Progenitor cell of endocrine pancreas (in vitro differentiated cells): ENCODE measurements at regions not wholly inside any gene's neighbourhood (a gene's known extent, or its start where the extent isn't known, plus 50 kb on each side); places are given as distances from the start of the nearest gene placed in this dataset.

Source experiments
- DNase-seq: peaks from one replicate; pipeline ENCODE4 v3.0.0; 2021; ENCODE audit warnings: low spot score; ENCODE audit not compliant: unreplicated experiment
- H3K27ac Mint-ChIP-seq: 2 replicates; pipeline ENCODE4 v1.8.0; 2021; ENCODE audit warnings: mild to moderate bottlenecking, moderate library complexity, mixed read lengths
- H3K27me3 Mint-ChIP-seq: 2 replicates; pipeline ENCODE4 v1.8.0; 2021; ENCODE audit warnings: mixed read lengths
- H3K36me3 Mint-ChIP-seq: 2 replicates; pipeline ENCODE4 v1.8.0; 2022; ENCODE audit warnings: mixed read lengths; ENCODE audit not compliant: insufficient read depth
- H3K4me1 Mint-ChIP-seq: 2 replicates; pipeline ENCODE4 v1.8.0; 2021; ENCODE audit warnings: low read depth, mixed read lengths
- H3K4me3 Mint-ChIP-seq: 2 replicates; pipeline ENCODE4 v1.8.0; 2021; ENCODE audit warnings: low read depth, mild to moderate bottlenecking, moderate library complexity, mixed read lengths
- H3K9me3 Mint-ChIP-seq: 2 replicates; pipeline ENCODE4 v1.8.0; 2021; ENCODE audit warnings: low read depth, mixed read lengths
- TF ChIP-seq, protein P1 (sequence below): fragments of 200-600 bp; sonication (generic); IDR thresholded peaks from one replicate; pipeline ENCODE4 v1.5.0; 2021; ENCODE audit warnings: antibody characterized with exemption, mild to moderate bottlenecking; ENCODE audit not compliant: unreplicated experiment

DNA sequence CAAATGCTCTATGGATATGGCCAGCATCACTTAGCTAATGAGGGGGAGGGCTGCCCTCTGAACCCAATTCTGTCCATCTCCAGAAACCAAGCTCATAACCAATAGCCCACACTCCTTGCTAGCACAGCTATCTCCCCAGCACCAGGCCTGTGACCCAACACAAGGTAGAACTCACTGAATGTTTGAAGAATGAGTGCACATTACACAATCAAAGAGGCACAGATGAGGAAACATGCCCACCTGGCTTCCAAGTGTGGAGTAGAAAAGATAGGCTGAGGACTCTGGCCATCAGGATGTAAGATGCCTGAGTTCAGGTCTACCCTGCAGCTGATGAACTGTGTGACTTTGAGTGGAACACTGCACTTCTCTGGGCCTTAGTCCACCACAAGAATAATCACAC is 268.4 kb downstream of the BCL11B start:
- Mint-ChIP-seq H3K9me3 (no peaks in the 10 kb centered on the region), H3K4me1 (peaks cover 7% of the 10 kb centered on the region), H3K36me3 (no peaks in the 10 kb centered on the region), H3K27ac (no peak overlapping the region), H3K4me3 (no peak overlapping the region), H3K27me3 (peaks cover 4% of the 10 kb centered on the region)
- DNase-seq = no peak
- TF ChIP-seq, protein P1, sequence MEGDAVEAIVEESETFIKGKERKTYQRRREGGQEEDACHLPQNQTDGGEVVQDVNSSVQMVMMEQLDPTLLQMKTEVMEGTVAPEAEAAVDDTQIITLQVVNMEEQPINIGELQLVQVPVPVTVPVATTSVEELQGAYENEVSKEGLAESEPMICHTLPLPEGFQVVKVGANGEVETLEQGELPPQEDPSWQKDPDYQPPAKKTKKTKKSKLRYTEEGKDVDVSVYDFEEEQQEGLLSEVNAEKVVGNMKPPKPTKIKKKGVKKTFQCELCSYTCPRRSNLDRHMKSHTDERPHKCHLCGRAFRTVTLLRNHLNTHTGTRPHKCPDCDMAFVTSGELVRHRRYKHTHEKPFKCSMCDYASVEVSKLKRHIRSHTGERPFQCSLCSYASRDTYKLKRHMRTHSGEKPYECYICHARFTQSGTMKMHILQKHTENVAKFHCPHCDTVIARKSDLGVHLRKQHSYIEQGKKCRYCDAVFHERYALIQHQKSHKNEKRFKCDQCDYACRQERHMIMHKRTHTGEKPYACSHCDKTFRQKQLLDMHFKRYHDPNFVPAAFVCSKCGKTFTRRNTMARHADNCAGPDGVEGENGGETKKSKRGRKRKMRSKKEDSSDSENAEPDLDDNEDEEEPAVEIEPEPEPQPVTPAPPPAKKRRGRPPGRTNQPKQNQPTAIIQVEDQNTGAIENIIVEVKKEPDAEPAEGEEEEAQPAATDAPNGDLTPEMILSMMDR = no peak

DNA sequence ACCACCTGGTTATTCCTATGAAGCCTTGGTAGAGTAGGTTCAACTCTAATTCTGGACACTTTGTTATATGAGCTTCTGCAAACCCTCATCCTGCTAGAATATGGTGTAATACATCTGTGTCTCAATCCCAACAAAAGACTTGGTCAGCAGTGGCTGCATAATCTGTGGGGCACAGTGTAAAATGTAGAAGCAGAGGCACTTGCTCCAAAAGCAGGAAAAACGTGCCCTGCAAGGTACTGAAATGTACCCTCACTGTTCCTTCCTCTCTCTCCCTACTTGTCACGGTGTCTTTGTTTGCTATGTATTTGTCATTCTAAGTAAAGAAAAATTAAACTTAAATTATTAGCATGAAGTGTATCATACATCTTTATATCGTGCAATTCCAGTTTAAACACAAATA is 267.9 kb downstream of the BCL11B start:
- H3K4me3 Mint-ChIP-seq = no peak overlapping the region
- TF ChIP-seq, protein P1 = no peak
- peaks cover 10% of the 10 kb centered on the region for H3K4me1 Mint-ChIP-seq
- H3K27me3 Mint-ChIP-seq = peaks cover 4% of the 10 kb centered on the region
- H3K27ac Mint-ChIP-seq = no peak overlapping the region
- H3K9me3 Mint-ChIP-seq = no peaks in the 10 kb centered on the region
- DNase-seq = no peak
- H3K36me3 Mint-ChIP-seq = no peaks in the 10 kb centered on the region

DNA sequence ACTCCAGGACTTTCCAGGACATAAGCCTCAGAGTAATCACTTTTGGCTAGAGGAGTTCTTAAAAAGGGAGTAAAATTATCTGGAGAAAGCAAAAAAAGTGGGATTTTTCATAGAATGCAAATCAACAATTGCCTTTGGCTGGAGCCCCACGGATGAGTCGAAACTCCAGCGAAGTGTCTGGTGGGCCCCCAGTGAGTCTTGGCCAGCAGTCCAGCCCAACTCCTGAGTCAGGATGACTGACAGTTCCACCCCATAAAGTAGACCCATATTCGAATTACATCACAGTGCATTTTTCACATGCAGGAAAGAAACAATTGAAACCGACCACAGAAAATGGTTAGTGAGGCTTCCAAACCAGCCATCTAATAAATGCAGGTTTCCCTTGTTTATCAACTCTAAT is 265.7 kb downstream of the BCL11B start:
- Mint-ChIP-seq H3K4me1 (peaks cover 4% of the 10 kb centered on the region), H3K9me3 (no peaks in the 10 kb centered on the region), H3K36me3 (no peaks in the 10 kb centered on the region), H3K27me3 (no peaks in the 10 kb centered on the region), H3K4me3 (no peak overlapping the region), H3K27ac (no peak overlapping the region)
- TF ChIP-seq, protein P1 = no peak
- DNase-seq = no peak

DNA sequence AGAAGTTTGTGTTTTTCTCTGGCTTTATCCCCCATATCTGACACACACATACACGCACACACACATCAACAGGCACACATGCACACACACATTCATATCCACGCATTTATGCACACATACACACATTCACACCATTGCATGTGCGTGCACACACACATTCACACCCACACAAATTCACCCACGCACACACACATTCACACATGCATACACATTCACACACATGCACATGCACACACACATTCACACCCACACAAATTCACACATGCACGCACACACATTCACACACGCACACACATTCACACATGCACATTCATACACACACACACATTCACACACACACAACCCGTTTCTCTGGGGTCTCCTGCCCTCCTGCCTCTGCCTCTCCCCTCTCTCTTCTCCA is 264.2 kb downstream of the BCL11B start:
- TF ChIP-seq, protein P1 = no peak
- Mint-ChIP-seq H3K4me1 (peaks cover 4% of the 10 kb centered on the region), H3K4me3 (no peak overlapping the region), H3K9me3 (no peaks in the 10 kb centered on the region), H3K36me3 (no peaks in the 10 kb centered on the region), H3K27ac (no peak overlapping the region), H3K27me3 (no peaks in the 10 kb centered on the region)
- DNase-seq = no peak

DNA sequence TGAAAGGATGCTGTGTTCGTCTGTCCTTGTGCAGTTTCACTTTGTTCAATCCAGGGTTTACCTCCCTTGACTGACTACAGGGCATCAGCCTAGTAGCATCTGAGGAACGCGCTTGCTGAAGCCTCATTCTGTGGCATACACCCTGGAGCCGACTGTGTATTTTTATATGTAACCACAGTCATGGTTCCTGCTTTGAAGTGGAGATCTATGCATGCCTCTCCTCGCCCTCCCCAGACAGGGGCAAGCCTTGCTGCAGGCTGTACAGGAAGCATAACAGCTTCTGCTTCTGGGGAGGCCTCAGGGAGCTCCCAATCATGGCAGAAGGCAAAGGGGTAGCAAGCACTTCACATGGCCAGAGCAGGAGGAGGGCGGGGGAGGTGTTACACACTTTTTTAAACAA is 262.1 kb downstream of the BCL11B start:
- no peak for DNase-seq
- H3K4me3 Mint-ChIP-seq = no peak overlapping the region
- no peaks in the 10 kb centered on the region for H3K36me3 Mint-ChIP-seq
- no peaks in the 10 kb centered on the region for H3K27me3 Mint-ChIP-seq
- no peaks in the 10 kb centered on the region for H3K9me3 Mint-ChIP-seq
- TF ChIP-seq, protein P1 = no peak
- peaks cover 4% of the 10 kb centered on the region for H3K4me1 Mint-ChIP-seq
- H3K27ac Mint-ChIP-seq = no peak overlapping the region
